ENCODE measurements at regions not wholly inside any gene's neighbourhood (a gene's known extent, or its start where the extent isn't known, plus 50 kb on each side); places are given as distances from the start of the nearest gene placed in this dataset.

GRCh38 chr6:137734005-137734874 is 132.8 kb upstream of the TNFAIP3 start:
- DNase-seq (ENCODE audit: low spot score): no peak

DNA sequence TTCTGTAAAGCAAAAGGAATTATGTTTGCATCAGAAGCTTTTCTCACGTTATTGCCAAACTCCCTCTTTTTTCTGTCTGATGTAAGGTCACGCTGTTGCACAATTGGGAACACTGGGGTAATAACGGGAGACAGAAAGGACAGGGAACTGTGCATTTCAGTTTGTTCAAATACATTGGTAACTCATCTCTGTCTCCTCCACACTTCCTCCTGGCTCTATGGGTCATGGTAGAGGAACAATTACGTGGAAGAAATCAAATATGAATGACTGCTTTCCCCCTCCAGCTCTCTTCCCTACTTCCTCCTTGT is 132.2 kb upstream of the TNFAIP3 start:
- no peak for DNase-seq (ENCODE audit: low spot score)

GRCh38 chr6:137736048-137736818 is 130.8 kb upstream of the TNFAIP3 start:
- DNase-seq (ENCODE audit: low spot score): no peak

- DNase-seq (ENCODE audit: low spot score): no peak
Observed at GRCh38 chr6:137736911-137737310, 130.1 kb upstream of the TNFAIP3 start.

DNA sequence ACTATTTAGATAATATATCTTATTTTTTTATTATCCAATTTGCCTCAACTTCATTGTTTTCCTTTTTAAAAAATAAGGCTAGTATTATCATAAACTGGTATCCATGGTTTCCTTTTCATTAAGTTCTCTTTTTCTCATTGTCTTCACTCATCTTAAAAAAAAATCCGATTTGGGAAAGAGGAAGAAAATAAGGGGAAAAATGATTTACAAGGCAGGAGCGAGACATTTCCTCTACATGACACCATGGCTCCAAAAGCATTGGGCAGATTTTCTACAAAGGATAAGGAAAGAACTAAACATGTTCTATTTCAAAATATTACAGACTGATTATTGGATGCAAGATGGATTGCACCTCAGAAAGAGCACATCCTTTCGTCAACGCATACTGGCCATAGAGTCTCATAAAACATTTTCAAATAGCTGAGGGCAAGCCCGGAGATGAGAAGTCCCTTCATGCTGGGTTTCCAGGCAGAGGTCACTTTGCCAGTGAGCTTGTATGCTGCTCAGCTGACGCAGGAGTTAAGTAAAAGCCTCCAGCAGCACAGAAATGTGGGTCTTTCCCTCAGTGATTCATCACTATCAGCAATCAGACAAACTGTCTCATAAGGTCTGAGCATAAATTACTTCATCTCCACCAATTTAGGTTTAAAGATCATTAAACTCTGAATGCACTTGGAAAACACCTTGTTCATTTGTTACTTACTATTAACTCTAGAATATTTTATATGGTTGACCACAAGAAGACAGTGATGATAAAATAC is 129.0 kb upstream of the TNFAIP3 start:
- DNase-seq (ENCODE audit: low spot score): no peak

GRCh38 chr6:137738931-137739504 is 128.0 kb upstream of the TNFAIP3 start:
- DNase-seq (ENCODE audit: low spot score): no peak

GRCh38 chr6:137739544-137739943 is 127.5 kb upstream of the TNFAIP3 start:
- no peak for DNase-seq (ENCODE audit: low spot score)

- DNase-seq (ENCODE audit: low spot score): no peak
Observed at GRCh38 chr6:137740091-137740755, 126.8 kb upstream of the TNFAIP3 start.

- DNase-seq (ENCODE audit: low spot score): no peak
Observed at GRCh38 chr6:137740967-137741761, 125.9 kb upstream of the TNFAIP3 start.

GRCh38 chr6:137743493-137743892 is 123.6 kb upstream of the TNFAIP3 start:
- DNase-seq (ENCODE audit: low spot score): no peak

GRCh38 chr6:137744877-137745276 is 122.2 kb upstream of the TNFAIP3 start:
- DNase-seq (ENCODE audit: low spot score): no peak

GRCh38 chr6:137745321-137745720 is 121.7 kb upstream of the TNFAIP3 start:
- no peak for DNase-seq (ENCODE audit: low spot score)

- no peak for DNase-seq (ENCODE audit: low spot score)
Observed at GRCh38 chr6:137746264-137746663, 120.8 kb upstream of the TNFAIP3 start.

GRCh38 chr6:137749696-137750211 is 117.3 kb upstream of the TNFAIP3 start:
- DNase-seq (ENCODE audit: low spot score): no peak

- DNase-seq (ENCODE audit: low spot score): no peak
Observed at GRCh38 chr6:137750297-137750696, 116.8 kb upstream of the TNFAIP3 start.

GRCh38 chr6:137751768-137752560 is 115.1 kb upstream of the TNFAIP3 start:
- DNase-seq (ENCODE audit: low spot score): no peak

GRCh38 chr6:137754366-137754765 is 112.7 kb upstream of the TNFAIP3 start:
- DNase-seq (ENCODE audit: low spot score): no peak

GRCh38 chr6:137754866-137755265 is 112.2 kb upstream of the TNFAIP3 start:
- no peak for DNase-seq (ENCODE audit: low spot score)

- no peak for DNase-seq (ENCODE audit: low spot score)
Observed at GRCh38 chr6:137755284-137755683, 111.8 kb upstream of the TNFAIP3 start.

DNA sequence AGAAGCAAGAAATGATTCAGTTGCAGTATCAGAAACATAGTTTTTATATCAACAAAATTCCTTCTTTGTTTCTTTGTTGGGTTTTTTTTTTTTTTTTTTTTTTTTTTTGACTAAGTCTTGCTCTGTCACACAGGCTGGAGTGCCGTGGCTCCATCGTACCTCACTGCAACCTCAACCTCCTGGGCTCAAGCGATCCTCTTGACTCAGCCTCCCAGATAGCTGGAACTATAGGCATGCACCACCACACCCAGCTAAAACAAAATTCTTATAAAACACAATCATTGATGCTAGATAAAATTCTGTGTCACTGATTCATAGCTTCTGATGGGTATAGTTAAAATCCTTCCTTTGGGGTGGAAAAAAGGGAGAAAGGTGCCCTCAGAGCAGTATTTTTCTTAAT is 110.3 kb upstream of the TNFAIP3 start:
- no peak for DNase-seq (ENCODE audit: low spot score)
